AG04450 (cell line): ENCODE measurements at regions not wholly inside any gene's neighbourhood (a gene's known extent, or its start where the extent isn't known, plus 50 kb on each side); places are given as distances from the start of the nearest gene placed in this dataset.

Experiments used
- CTCF ChIA-PET: fragments of 300-600, 350-600 bp; formaldehyde crosslinking; extraction: SDS; loops from one replicate; lab custom pipeline; 2022; ENCODE audit warnings: antibody characterized with exemption, inconsistent platforms; lab: Charles Lee
- POLR2A ChIA-PET: fragments of 350-600 bp; formaldehyde crosslinking; extraction: SDS; loops from one replicate; lab custom pipeline; 2021; ENCODE audit warnings: antibody characterized with exemption, inconsistent platforms; lab: Yijun Ruan, JAX
- DNase-seq: peaks from one replicate; pipeline ENCODE4 v3.0.0-alpha.2; 2011; ENCODE audit warnings: low read depth, low spot score
- H3K27ac ChIP-seq: one replicate; pipeline ENCODE4 v1.5.1; 2012; ENCODE audit warnings: low read depth, low read length, control low read depth
- H3K27me3 ChIP-seq: one replicate; pipeline ENCODE4 v1.6.0; 2012; ENCODE audit warnings: low read length; ENCODE audit not compliant: control insufficient read depth, insufficient read depth
- H3K4me3 ChIP-seq: 2 replicates; pipeline ENCODE4 v1.5.1; 2011; ENCODE audit warnings: mild to moderate bottlenecking, low read depth, low read length, control low read depth
- H3K9me3 ChIP-seq: 2 replicates; pipeline ENCODE4 v1.5.1; 2012; ENCODE audit warnings: low read length; ENCODE audit not compliant: control insufficient read depth, insufficient read depth
- TF ChIP-seq, protein P1 (sequence below): IDR thresholded peaks from 2 replicates; pipeline ENCODE4 v1.5.1; 2011; ENCODE audit warnings: low read depth, low read length, control low read depth, inconsistent platforms

DNA sequence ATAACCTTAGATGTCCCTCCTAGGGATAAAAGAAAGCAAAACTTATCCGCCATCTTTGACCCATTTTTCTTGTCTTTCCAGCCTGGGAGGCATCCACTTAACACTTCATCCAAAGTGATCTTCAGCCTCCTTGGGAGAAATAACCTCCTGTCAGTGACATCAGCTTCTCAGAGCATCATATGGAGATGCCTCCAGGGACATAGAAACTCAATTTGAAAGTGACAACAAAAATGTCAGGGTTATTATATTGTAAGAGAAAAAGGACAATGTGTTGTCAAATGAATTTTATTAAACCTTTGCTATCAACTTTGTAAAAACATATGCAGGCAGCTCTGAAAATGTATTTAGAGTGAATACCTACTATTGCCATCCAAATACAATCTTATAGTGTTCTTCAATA, 371.2 kb upstream of the ADARB2 start:
- POLR2A ChIA-PET: no interaction called here
- TF ChIP-seq, protein P1, sequence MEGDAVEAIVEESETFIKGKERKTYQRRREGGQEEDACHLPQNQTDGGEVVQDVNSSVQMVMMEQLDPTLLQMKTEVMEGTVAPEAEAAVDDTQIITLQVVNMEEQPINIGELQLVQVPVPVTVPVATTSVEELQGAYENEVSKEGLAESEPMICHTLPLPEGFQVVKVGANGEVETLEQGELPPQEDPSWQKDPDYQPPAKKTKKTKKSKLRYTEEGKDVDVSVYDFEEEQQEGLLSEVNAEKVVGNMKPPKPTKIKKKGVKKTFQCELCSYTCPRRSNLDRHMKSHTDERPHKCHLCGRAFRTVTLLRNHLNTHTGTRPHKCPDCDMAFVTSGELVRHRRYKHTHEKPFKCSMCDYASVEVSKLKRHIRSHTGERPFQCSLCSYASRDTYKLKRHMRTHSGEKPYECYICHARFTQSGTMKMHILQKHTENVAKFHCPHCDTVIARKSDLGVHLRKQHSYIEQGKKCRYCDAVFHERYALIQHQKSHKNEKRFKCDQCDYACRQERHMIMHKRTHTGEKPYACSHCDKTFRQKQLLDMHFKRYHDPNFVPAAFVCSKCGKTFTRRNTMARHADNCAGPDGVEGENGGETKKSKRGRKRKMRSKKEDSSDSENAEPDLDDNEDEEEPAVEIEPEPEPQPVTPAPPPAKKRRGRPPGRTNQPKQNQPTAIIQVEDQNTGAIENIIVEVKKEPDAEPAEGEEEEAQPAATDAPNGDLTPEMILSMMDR: no peak
- Histone ChIP-seq H3K27ac (no peak overlapping the region), H3K27me3 (no peaks in the 10 kb centered on the region), H3K9me3 (peaks cover 33% of the 10 kb centered on the region), H3K4me3 (no peak overlapping the region)
- CTCF ChIA-PET: no interaction called here
- DNase-seq: no peak

DNA sequence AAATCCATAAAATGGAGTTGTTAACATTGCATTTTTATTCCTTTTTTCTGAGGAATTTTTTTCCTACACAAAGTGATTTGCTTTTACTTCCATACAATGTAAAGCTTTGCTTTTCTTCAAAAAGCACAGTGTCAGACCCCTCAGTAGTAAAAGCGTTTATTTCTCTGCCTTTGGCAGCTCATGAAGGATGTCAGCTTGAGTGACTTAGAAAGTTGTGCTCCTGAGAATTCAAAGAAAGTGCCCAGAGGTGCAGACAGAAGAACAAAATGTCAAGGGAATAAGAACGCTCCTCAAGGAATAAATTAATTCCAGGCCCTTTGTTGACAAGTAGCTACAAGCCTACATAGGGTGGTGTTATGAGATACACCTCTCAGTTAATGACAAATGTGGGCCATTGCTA, 369.3 kb upstream of the ADARB2 start:
- no peak overlapping the region for H3K4me3 ChIP-seq
- H3K27me3 ChIP-seq: no peaks in the 10 kb centered on the region
- H3K27ac ChIP-seq: no peak overlapping the region
- TF ChIP-seq, protein P1: no peak
- DNase-seq: no peak
- ChIA-PET POLR2A (no interaction called here), CTCF (no interaction called here)
- peaks cover 26% of the 10 kb centered on the region for H3K9me3 ChIP-seq

DNA sequence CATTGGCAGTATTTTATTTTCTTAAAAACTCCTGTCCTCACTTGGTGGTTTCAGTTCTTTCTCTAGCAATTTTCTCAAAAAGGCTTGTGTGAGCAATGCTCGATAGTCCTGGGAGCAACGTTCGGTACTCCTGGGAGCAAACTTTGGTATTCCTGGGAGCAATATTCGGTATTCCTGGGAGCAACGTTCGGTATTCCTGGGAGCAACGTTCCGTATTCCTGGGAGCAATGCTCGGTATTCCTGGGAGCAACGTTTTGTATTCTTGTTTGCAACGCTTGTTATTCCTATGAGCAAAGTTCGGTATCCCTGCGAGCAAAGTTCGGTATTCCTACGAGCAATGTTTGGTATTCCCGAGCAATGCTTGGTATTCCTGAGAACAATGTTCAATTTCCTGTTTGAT, 362.0 kb upstream of the ADARB2 start:
- ChIA-PET POLR2A (no interaction called here), CTCF (no interaction called here)
- TF ChIP-seq, protein P1: no peak
- no peak for DNase-seq
- Histone ChIP-seq H3K4me3 (no peak overlapping the region), H3K27me3 (no peaks in the 10 kb centered on the region), H3K27ac (no peak overlapping the region), H3K9me3 (peaks cover 31% of the 10 kb centered on the region)

DNA sequence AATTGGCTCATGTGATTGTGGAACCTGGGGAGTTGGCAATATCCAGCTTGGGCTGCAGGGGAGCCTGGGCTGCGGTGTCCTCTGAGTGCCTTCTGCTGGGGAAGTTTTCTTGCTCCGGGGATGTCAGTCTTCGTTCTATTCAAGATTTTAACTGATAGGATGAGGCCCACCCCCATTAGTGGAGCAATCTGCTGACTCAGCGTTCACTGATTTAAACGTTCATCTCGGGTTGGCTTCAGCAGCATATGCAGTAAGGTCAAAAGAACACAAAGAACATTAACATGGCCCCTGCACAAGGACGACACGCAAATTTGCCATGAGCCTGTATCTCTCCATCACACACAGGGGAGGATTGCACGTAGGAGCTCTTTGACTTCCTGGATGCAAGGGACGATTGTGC, 360.6 kb upstream of the ADARB2 start:
- peaks cover 34% of the 10 kb centered on the region for H3K9me3 ChIP-seq
- no peaks in the 10 kb centered on the region for H3K27me3 ChIP-seq
- H3K4me3 ChIP-seq: no peak overlapping the region
- H3K27ac ChIP-seq: no peak overlapping the region
- ChIA-PET POLR2A (no interaction called here), CTCF (no interaction called here)
- TF ChIP-seq, protein P1: no peak
- no peak for DNase-seq

DNA sequence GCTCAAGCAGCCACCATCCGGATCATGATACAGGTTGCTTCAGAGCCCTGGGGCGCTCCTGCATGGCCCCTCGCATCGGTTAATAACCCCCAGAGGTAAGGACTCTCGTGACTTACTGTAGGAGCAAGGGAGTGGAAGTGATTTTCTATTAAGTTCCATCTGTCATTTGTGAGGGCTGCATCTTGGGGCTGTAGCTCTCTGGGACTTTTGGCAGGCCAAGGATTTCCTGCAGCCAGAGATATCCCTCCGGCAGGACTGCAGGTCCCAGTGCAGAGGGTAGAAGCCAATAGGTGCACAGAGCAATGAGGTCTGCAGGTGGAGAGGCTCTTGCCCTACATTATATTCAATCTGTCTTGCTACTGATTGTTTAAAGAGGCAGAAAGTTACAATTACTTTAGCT, 356.8 kb upstream of the ADARB2 start:
- no peak for DNase-seq
- Histone ChIP-seq H3K9me3 (peaks cover 28% of the 10 kb centered on the region), H3K27me3 (no peaks in the 10 kb centered on the region), H3K27ac (no peak overlapping the region), H3K4me3 (no peak overlapping the region)
- POLR2A ChIA-PET: no interaction called here
- CTCF ChIA-PET: no interaction called here
- TF ChIP-seq, protein P1: no peak
